Mesothelial cell of epicardium (in vitro differentiated cells): ENCODE measurements at regions not wholly inside any gene's neighbourhood (a gene's known extent, or its start where the extent isn't known, plus 50 kb on each side); places are given as distances from the start of the nearest gene placed in this dataset.

ENCODE experiments used
- DNase-seq, 2 experiments: peaks; one replicate each; pipeline ENCODE4 v3.0.0; 2021; ENCODE audit warnings: low spot score in 2 of 2; ENCODE audit not compliant: unreplicated experiment in 2 of 2
- H3K27ac Mint-ChIP-seq: 2 replicates; pipeline ENCODE4 v1.8.0; 2021; ENCODE audit warnings: mixed read lengths
- H3K27me3 Mint-ChIP-seq: 2 replicates; pipeline ENCODE4 v1.8.0; 2021; ENCODE audit warnings: low read depth, mixed read lengths
- H3K36me3 Mint-ChIP-seq: 2 replicates; pipeline ENCODE4 v1.8.0; 2021; ENCODE audit warnings: mixed read lengths
- H3K4me1 Mint-ChIP-seq: 2 replicates; pipeline ENCODE4 v1.8.0; 2021; ENCODE audit warnings: mixed read lengths
- H3K4me3 Mint-ChIP-seq: 2 replicates; pipeline ENCODE4 v1.8.0; 2021; ENCODE audit warnings: mild to moderate bottlenecking, moderate library complexity, mixed read lengths
- H3K9me3 Mint-ChIP-seq: 2 replicates; pipeline ENCODE4 v1.8.0; 2021; ENCODE audit warnings: mixed read lengths
- TF ChIP-seq, protein P1 (sequence below): fragments of 200-600 bp; sonication (generic); IDR thresholded peaks from one replicate; pipeline ENCODE4 v1.5.0; 2021; ENCODE audit warnings: antibody characterized with exemption; ENCODE audit not compliant: unreplicated experiment

DNA sequence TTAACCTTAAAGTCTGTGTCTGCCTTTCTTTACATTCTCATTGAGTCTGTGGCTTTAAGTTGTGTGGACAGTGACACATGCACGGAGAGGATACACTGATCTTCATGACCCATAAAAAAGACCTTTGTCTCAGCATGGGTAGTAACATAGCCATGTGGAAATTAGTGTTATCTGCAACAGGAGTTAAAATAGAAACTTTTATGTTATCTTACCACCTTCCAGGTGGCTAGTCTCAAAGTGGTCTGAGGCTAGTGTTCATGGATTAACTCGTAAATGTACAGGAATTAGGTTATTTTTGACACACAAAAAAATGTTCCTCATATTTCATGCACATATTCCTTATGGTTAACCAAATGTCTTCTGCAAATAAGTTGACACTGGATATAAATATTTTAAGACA lies 607.0 kb downstream of the ISL1 start:
- Mint-ChIP-seq H3K9me3 (peaks cover 4% of the 10 kb centered on the region), H3K4me1 (no peaks in the 10 kb centered on the region)

DNA sequence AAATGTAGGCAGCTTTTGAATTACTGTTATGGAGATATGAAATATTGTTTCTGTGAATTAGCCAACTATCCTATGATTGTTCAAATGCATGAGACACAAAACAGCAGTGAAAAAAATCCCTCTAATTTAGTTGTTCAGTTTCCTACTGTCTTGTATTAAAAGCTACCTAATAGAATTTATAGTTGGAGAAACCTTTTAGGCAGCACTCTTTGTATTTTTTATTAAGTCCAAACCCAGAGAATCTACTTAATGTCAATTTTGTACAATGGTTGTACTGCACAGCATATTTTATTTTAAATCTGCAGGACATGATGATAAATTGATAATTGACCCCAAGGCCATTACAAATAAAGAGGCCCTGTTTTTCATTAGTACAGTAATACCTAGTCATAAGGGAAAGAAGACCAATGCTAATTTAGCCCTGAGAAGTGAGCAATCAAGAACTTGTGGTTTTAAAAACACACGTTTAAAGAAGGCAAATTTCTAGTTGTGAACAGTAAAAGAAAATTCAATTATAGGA lies 607.5 kb downstream of the ISL1 start:
- DNase-seq, result no peak
- Mint-ChIP-seq H3K27ac (no peak overlapping the region), H3K4me3 (no peak overlapping the region), H3K9me3 (peaks cover 4% of the 10 kb centered on the region), H3K27me3 (no peaks in the 10 kb centered on the region), H3K4me1 (no peaks in the 10 kb centered on the region), H3K36me3 (no peaks in the 10 kb centered on the region)
- TF ChIP-seq, protein P1, sequence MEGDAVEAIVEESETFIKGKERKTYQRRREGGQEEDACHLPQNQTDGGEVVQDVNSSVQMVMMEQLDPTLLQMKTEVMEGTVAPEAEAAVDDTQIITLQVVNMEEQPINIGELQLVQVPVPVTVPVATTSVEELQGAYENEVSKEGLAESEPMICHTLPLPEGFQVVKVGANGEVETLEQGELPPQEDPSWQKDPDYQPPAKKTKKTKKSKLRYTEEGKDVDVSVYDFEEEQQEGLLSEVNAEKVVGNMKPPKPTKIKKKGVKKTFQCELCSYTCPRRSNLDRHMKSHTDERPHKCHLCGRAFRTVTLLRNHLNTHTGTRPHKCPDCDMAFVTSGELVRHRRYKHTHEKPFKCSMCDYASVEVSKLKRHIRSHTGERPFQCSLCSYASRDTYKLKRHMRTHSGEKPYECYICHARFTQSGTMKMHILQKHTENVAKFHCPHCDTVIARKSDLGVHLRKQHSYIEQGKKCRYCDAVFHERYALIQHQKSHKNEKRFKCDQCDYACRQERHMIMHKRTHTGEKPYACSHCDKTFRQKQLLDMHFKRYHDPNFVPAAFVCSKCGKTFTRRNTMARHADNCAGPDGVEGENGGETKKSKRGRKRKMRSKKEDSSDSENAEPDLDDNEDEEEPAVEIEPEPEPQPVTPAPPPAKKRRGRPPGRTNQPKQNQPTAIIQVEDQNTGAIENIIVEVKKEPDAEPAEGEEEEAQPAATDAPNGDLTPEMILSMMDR, result no peak

More for the DNA sequence above, 607.0 kb downstream of the ISL1 start:
- H3K4me3 Mint-ChIP-seq, result no peak overlapping the region
- no peaks in the 10 kb centered on the region for H3K36me3 Mint-ChIP-seq
- TF ChIP-seq, protein P1, result no peak
- no peaks in the 10 kb centered on the region for H3K27me3 Mint-ChIP-seq
- H3K27ac Mint-ChIP-seq, result no peak overlapping the region
- no peak for DNase-seq

DNA sequence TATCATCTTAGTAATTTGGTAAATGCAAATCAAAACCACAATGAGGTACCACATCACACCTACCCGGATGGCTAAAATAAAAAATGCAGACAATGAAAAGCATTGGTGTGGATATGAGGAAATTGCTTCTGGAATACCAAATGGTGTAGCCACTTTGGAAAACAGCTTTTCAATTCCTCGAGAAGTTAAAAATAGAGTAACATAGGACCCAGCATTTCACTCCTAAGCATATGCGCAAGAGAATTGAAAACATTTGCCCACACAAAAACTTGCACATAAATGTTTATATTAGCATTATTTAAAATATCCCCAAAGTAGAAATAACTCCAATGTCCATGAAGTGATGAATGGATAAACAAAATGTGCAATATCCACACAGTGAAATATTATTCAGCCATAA lies 608.7 kb downstream of the ISL1 start:
- Mint-ChIP-seq H3K9me3 (peaks cover 4% of the 10 kb centered on the region), H3K4me1 (no peaks in the 10 kb centered on the region), H3K27ac (no peak overlapping the region), H3K36me3 (no peaks in the 10 kb centered on the region), H3K4me3 (no peak overlapping the region), H3K27me3 (no peaks in the 10 kb centered on the region)
- no peak for DNase-seq
- TF ChIP-seq, protein P1, result no peak

DNA sequence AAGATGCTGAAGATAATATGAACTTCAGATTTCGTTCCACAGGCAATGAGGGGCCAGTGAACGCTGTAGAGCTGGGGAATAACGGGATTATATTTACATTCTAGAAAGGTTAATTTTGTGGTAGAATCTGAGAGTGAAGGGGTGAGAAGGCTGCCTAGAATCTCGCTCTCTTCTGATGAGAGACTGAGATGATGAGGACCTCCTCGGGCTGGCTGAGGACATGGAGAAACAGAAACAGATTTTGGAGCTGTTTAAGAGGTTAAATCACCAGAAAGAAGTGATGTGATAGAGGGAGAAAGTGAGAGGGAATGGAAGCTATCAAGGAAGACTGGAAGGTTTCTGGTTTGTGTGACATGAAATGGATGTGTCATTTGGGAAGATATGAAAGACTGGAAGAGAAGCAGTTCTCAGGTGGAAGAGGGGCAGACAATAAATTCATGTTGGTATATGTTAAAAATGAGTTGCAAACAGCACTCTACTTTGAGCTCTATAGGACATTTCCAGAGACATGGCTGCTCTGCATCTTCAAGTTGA lies 612.6 kb downstream of the ISL1 start:
- TF ChIP-seq, protein P1, result no peak
- DNase-seq, result no peak
- H3K4me3 Mint-ChIP-seq, result no peak overlapping the region
- H3K4me1 Mint-ChIP-seq, result no peaks in the 10 kb centered on the region
- peaks cover 8% of the 10 kb centered on the region for H3K9me3 Mint-ChIP-seq
- no peaks in the 10 kb centered on the region for H3K27me3 Mint-ChIP-seq
- no peak overlapping the region for H3K27ac Mint-ChIP-seq
- no peaks in the 10 kb centered on the region for H3K36me3 Mint-ChIP-seq

DNA sequence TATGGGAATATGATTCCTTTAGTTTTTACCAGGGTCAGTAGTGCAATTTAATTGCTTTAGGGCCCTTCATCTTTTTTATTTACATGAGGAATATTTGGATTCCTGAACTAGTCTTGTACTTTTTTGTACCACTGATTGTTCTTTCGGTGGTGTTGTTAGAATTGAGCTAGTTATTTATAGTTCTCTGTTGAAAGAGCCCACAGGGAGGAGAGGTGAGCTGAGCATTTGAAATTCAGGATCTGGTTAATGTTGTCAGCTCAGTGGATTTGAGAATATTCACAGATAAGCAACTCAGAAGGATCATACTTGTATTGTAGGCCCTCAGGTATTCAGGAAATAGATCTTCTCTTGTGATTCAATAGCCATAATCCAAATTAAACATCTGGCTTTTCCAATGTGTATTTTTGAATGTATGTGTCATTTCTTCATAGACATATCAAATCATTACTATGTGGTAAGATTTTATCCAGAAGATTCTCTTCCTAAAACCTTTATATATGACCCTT lies 613.2 kb downstream of the ISL1 start:
- no peak overlapping the region for H3K4me3 Mint-ChIP-seq

More for the DNA sequence above, 613.2 kb downstream of the ISL1 start:
- DNase-seq, result no peak
- Mint-ChIP-seq H3K27me3 (no peaks in the 10 kb centered on the region), H3K9me3 (peaks cover 8% of the 10 kb centered on the region), H3K4me1 (peaks cover 3% of the 10 kb centered on the region), H3K36me3 (no peaks in the 10 kb centered on the region), H3K27ac (no peak overlapping the region)
- TF ChIP-seq, protein P1, result no peak
